ENCODE measurements at regions not wholly inside any gene's neighbourhood (a gene's known extent, or its start where the extent isn't known, plus 50 kb on each side); places are given as distances from the start of the nearest gene placed in this dataset.
A peak's percentile ranks its signal among the peaks of the same experiment; 100 is the strongest.

DNA sequence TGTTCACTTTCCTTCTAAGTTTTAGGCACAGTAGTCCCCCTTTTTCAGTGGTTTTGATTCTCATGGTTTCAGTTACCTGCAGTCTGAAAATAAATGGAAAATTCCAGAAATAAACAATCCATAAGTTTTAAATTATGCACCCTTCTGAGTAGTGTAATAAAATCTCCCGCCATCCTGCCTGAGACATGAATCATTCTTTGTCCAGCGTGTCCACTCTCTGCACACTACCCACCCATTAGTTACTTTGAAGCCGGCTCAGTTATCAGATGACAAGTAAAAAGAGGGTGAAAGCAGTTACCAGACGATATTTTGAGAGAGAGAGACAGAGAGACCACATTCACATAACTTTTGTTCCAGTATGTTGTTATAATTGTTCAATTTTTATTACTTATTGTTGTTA, 400.5 kb downstream of the TMX3 start:
- H4K20me1 ChIP-seq (ENCODE audit: insufficient read depth, poor library complexity, severe bottlenecking) = no peaks in the 10 kb centered on the region
- H3K4me3 ChIP-seq = no peak overlapping the region
- no peaks in the 10 kb centered on the region for H3K4me1 ChIP-seq (ENCODE audit: insufficient read depth)
- H3K9me3 ChIP-seq (ENCODE audit: low read depth) = no peaks in the 10 kb centered on the region
- H3K27me3 ChIP-seq = no peaks in the 10 kb centered on the region
- H3K36me3 ChIP-seq (replicated peaks; ENCODE audit: insufficient read depth, low read depth) = no peaks in the 10 kb centered on the region
- no peak overlapping the region for H3K27ac ChIP-seq
- peak overlapping the region; percentile 10 for H2AFZ ChIP-seq
- peak; percentile 10 for DNase-seq (ENCODE audit: low spot score)
- no peaks in the 10 kb centered on the region for H3K79me2 ChIP-seq
- H3K4me2 ChIP-seq = no peak overlapping the region
- TF ChIP-seq EZH2phosphoT487 (IDR thresholded peaks at IDR 0.05; ENCODE audit: low read depth, severe bottlenecking, unreplicated experiment) = no peak
- no peak for TF ChIP-seq EZH2 (IDR thresholded peaks at IDR 0.05; ENCODE audit: borderline replicate concordance)
- no peak for TF ChIP-seq CTCF (IDR thresholded peaks at IDR 0.05; ENCODE audit: poor library complexity)
- 34% methylated on average over 4 of the region's 4 CpGs for WGBS (ENCODE audit: low lambda C conversion rate, missing lambda C conversion rate)
- no peaks in the 10 kb centered on the region for H3K9me2 ChIP-seq (replicated peaks; ENCODE audit: insufficient read depth)

DNA sequence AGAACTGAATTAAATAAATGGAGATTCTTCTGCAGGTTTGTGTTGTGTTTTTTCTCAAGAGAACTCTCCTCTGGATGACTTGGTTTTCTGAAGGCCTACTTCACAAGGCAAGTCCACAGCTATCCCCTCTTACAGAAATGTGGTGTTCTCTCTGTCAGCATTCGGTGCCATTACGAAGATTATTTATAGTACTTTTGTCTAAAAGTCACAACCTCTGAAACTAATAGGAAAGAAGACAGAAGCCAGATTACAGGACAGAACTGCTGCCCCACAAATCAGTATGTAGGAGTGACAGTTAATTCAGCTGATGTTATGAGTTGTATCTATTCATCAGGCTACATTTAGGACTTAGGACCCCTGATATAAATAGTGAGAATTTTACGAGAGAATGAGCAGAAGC, 413.5 kb downstream of the TMX3 start:
- 81% methylated on average over 3 of the region's 3 CpGs for WGBS (ENCODE audit: low lambda C conversion rate, missing lambda C conversion rate)
- no peak overlapping the region for H3K4me2 ChIP-seq
- H3K27ac ChIP-seq = no peak overlapping the region
- DNase-seq (ENCODE audit: low spot score) = no peak
- H3K9me2 ChIP-seq (replicated peaks; ENCODE audit: insufficient read depth) = no peaks in the 10 kb centered on the region
- TF ChIP-seq EZH2 (IDR thresholded peaks at IDR 0.05; ENCODE audit: borderline replicate concordance) (no peak), CTCF (IDR thresholded peaks at IDR 0.05; ENCODE audit: poor library complexity) (no peak), EZH2phosphoT487 (IDR thresholded peaks at IDR 0.05; ENCODE audit: low read depth, severe bottlenecking, unreplicated experiment) (no peak)
- no peaks in the 10 kb centered on the region for H4K20me1 ChIP-seq (ENCODE audit: insufficient read depth, poor library complexity, severe bottlenecking)
- no peak overlapping the region for H3K4me3 ChIP-seq
- H3K9me3 ChIP-seq (ENCODE audit: low read depth) = no peaks in the 10 kb centered on the region
- no peaks in the 10 kb centered on the region for H3K27me3 ChIP-seq
- no peak overlapping the region for H2AFZ ChIP-seq
- H3K36me3 ChIP-seq (replicated peaks; ENCODE audit: insufficient read depth, low read depth) = no peaks in the 10 kb centered on the region
- no peaks in the 10 kb centered on the region for H3K79me2 ChIP-seq
- H3K4me1 ChIP-seq (ENCODE audit: insufficient read depth) = no peaks in the 10 kb centered on the region

DNA sequence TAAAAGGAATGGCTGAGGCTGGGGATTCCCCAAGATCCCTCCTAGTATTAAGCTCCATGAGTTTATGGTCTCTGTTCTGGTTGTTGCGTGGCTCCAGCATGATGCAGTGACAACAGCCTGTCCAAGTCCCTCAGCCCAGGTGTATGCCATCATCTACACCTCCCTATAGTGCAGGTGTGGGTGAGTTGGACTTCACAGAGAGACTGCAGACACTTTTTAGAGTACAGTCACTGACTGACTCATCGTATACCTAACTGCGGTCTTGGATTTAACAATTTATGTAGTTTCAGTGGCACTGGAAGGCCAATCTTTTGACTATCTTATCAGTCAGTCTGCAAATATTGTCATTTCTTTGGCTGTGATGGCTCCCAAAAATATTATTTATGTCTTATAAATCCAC, 415.0 kb downstream of the TMX3 start:
- no peaks in the 10 kb centered on the region for H3K9me3 ChIP-seq (ENCODE audit: low read depth)
- H3K27ac ChIP-seq = no peak overlapping the region
- TF ChIP-seq EZH2phosphoT487 (IDR thresholded peaks at IDR 0.05; ENCODE audit: low read depth, severe bottlenecking, unreplicated experiment) = no peak
- TF ChIP-seq CTCF (IDR thresholded peaks at IDR 0.05; ENCODE audit: poor library complexity) = no peak
- no peak for TF ChIP-seq EZH2 (IDR thresholded peaks at IDR 0.05; ENCODE audit: borderline replicate concordance)
- H3K27me3 ChIP-seq = no peaks in the 10 kb centered on the region
- H3K4me2 ChIP-seq = no peak overlapping the region
- no peaks in the 10 kb centered on the region for H4K20me1 ChIP-seq (ENCODE audit: insufficient read depth, poor library complexity, severe bottlenecking)
- WGBS (ENCODE audit: low lambda C conversion rate, missing lambda C conversion rate) = 76% methylated on average over 3 of the region's 3 CpGs
- H3K4me3 ChIP-seq = no peak overlapping the region
- no peak overlapping the region for H2AFZ ChIP-seq
- H3K4me1 ChIP-seq (ENCODE audit: insufficient read depth) = no peaks in the 10 kb centered on the region
- H3K79me2 ChIP-seq = no peaks in the 10 kb centered on the region
- H3K36me3 ChIP-seq (replicated peaks; ENCODE audit: insufficient read depth, low read depth) = no peaks in the 10 kb centered on the region
- H3K9me2 ChIP-seq (replicated peaks; ENCODE audit: insufficient read depth) = no peaks in the 10 kb centered on the region
- DNase-seq (ENCODE audit: low spot score) = no peak

DNA sequence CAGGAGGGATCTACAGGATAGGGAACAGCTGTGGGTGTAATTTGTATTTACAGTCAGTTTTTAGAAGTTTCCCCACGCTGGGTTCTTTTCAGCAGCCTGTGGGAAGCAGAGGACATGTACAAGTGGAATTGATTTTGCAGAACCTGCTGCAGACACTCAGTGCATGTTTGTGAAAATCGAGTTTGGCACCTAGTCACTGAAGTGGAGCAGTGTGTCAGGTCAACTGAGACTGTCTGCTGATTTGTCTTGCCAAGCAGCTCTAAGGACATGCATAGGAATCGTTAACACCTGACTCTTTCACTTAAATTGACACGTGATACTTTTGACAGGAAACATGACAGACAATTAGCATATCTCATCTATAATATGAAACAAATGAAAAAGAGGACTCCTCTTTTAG, 416.6 kb downstream of the TMX3 start:
- Histone ChIP-seq H3K4me1 (ENCODE audit: insufficient read depth) (no peaks in the 10 kb centered on the region), H3K79me2 (no peaks in the 10 kb centered on the region), H3K4me3 (no peak overlapping the region), H3K4me2 (no peak overlapping the region), H2AFZ (no peak overlapping the region), H3K36me3 (replicated peaks; ENCODE audit: insufficient read depth, low read depth) (no peaks in the 10 kb centered on the region), H3K9me3 (ENCODE audit: low read depth) (no peaks in the 10 kb centered on the region), H3K27ac (no peak overlapping the region), H3K9me2 (replicated peaks; ENCODE audit: insufficient read depth) (no peaks in the 10 kb centered on the region), H3K27me3 (no peaks in the 10 kb centered on the region), H4K20me1 (ENCODE audit: insufficient read depth, poor library complexity, severe bottlenecking) (no peaks in the 10 kb centered on the region)
- DNase-seq (ENCODE audit: low spot score) = no peak
- 65% methylated on average over 4 of the region's 4 CpGs for WGBS (ENCODE audit: low lambda C conversion rate, missing lambda C conversion rate)
- no peak for TF ChIP-seq EZH2 (IDR thresholded peaks at IDR 0.05; ENCODE audit: borderline replicate concordance)
- no peak for TF ChIP-seq CTCF (IDR thresholded peaks at IDR 0.05; ENCODE audit: poor library complexity)
- TF ChIP-seq EZH2phosphoT487 (IDR thresholded peaks at IDR 0.05; ENCODE audit: low read depth, severe bottlenecking, unreplicated experiment) = no peak

All from hepatocyte (in vitro differentiated cells).